ENCODE measurements at regions not wholly inside any gene's neighbourhood (a gene's known extent, or its start where the extent isn't known, plus 50 kb on each side); places are given as distances from the start of the nearest gene placed in this dataset.

GRCh38 chr16:73215678-73216377, 167.9 kb upstream of the ZFHX3 start:
- H3K4me3 Mint-ChIP-seq, result no peak overlapping the region
- H3K27me3 Mint-ChIP-seq, result no peaks in the 10 kb centered on the region
- no peaks in the 10 kb centered on the region for H3K36me3 Mint-ChIP-seq
- no peak overlapping the region for H3K27ac Mint-ChIP-seq
- no peak for DNase-seq (ENCODE audit: extremely low spot score, unreplicated experiment)
- H3K4me1 Mint-ChIP-seq (ENCODE audit: unreplicated experiment), result peaks cover 23% of the 10 kb centered on the region
- H3K9me3 Mint-ChIP-seq, result peaks cover 5% of the 10 kb centered on the region
- no peak for TF ChIP-seq CTCF (conservative IDR thresholded peaks at IDR 0.05)

GRCh38 chr16:73214825-73215677, 167.1 kb upstream of the ZFHX3 start:
- Mint-ChIP-seq H3K27ac (no peak overlapping the region), H3K4me3 (no peak overlapping the region), H3K27me3 (peaks cover 4% of the 10 kb centered on the region), H3K36me3 (no peaks in the 10 kb centered on the region), H3K4me1 (ENCODE audit: unreplicated experiment) (peaks cover 23% of the 10 kb centered on the region), H3K9me3 (peaks cover 5% of the 10 kb centered on the region)
- no peak for DNase-seq (ENCODE audit: extremely low spot score, unreplicated experiment)
- no peak for TF ChIP-seq CTCF (conservative IDR thresholded peaks at IDR 0.05)

- no peak for DNase-seq (ENCODE audit: extremely low spot score, unreplicated experiment)
- no peak for TF ChIP-seq CTCF (conservative IDR thresholded peaks at IDR 0.05)
- peaks cover 23% of the 10 kb centered on the region for H3K4me1 Mint-ChIP-seq (ENCODE audit: unreplicated experiment)
- no peak overlapping the region for H3K4me3 Mint-ChIP-seq
- H3K36me3 Mint-ChIP-seq, result no peaks in the 10 kb centered on the region
- peaks cover 5% of the 10 kb centered on the region for H3K9me3 Mint-ChIP-seq
- H3K27ac Mint-ChIP-seq, result no peak overlapping the region
- peaks cover 4% of the 10 kb centered on the region for H3K27me3 Mint-ChIP-seq
Measured at GRCh38 chr16:73213732-73214455, 166.0 kb upstream of the ZFHX3 start.

GRCh38 chr16:73212431-73212830, 164.5 kb upstream of the ZFHX3 start:
- no peak for TF ChIP-seq CTCF (conservative IDR thresholded peaks at IDR 0.05)
- H3K9me3 Mint-ChIP-seq, result peaks cover 5% of the 10 kb centered on the region
- DNase-seq (ENCODE audit: extremely low spot score, unreplicated experiment), result no peak
- peaks cover 4% of the 10 kb centered on the region for H3K27me3 Mint-ChIP-seq
- H3K36me3 Mint-ChIP-seq, result no peaks in the 10 kb centered on the region
- no peak overlapping the region for H3K27ac Mint-ChIP-seq
- H3K4me1 Mint-ChIP-seq (ENCODE audit: unreplicated experiment), result peaks cover 23% of the 10 kb centered on the region
- H3K4me3 Mint-ChIP-seq, result no peak overlapping the region

- DNase-seq (ENCODE audit: extremely low spot score, unreplicated experiment), result no peak
- Mint-ChIP-seq H3K27me3 (peaks cover 4% of the 10 kb centered on the region), H3K4me1 (ENCODE audit: unreplicated experiment) (peaks cover 27% of the 10 kb centered on the region), H3K27ac (no peak overlapping the region), H3K4me3 (no peak overlapping the region), H3K9me3 (no peaks in the 10 kb centered on the region), H3K36me3 (no peaks in the 10 kb centered on the region)
- TF ChIP-seq CTCF (conservative IDR thresholded peaks at IDR 0.05), result no peak
Measured at GRCh38 chr16:73210686-73211085, 162.8 kb upstream of the ZFHX3 start.
